ENCODE measurements at regions not wholly inside any gene's neighbourhood (a gene's known extent, or its start where the extent isn't known, plus 50 kb on each side); places are given as distances from the start of the nearest gene placed in this dataset.

- H3K4me3 ChIP-seq (ENCODE audit: low read depth, low read length) = no peak overlapping the region
These were observed 53.8 kb upstream of the HGFAC start for GRCh38 chr4:3387943-3388361.

GRCh38 chr4:3388471-3389232 lies 53.1 kb upstream of the HGFAC start:
- no peak for DNase-seq
- Histone ChIP-seq H3K36me3 (ENCODE audit: control insufficient read depth, insufficient read depth, low read length) (no peaks in the 10 kb centered on the region), H3K4me1 (no peaks in the 10 kb centered on the region), H3K9me3 (no peaks in the 10 kb centered on the region), H3K4me3 (ENCODE audit: low read depth, low read length) (no peak overlapping the region), H3K27me3 (replicated peaks; ENCODE audit: control insufficient read depth, insufficient read depth, low read length) (no peaks in the 10 kb centered on the region)
- peaks cover 5% of the 10 kb centered on the region for H3K4me1 Mint-ChIP-seq (ENCODE audit: low read depth, unreplicated experiment)
- intact Hi-C loops (cut with micrococcal nuclease; ENCODE audit: unreplicated experiment) = no loop called here
- no peaks in the 10 kb centered on the region for H3K27me3 Mint-ChIP-seq (ENCODE audit: insufficient read depth, unreplicated experiment)
- H3K27ac Mint-ChIP-seq (ENCODE audit: unreplicated experiment) = no peak overlapping the region
- TF ChIP-seq CTCF (IDR thresholded peaks at IDR 0.05; ENCODE audit: insufficient read depth in 1 of 2, low read depth in 1 of 2, low read length in 1 of 2, severe bottlenecking in 1 of 2, unreplicated experiment in 1 of 2) = no peak
- H3K9me3 Mint-ChIP-seq (ENCODE audit: unreplicated experiment) = no peaks in the 10 kb centered on the region
- POLR2A ChIA-PET = no interaction called here
- no peaks in the 10 kb centered on the region for H3K36me3 Mint-ChIP-seq (ENCODE audit: insufficient read depth, unreplicated experiment)
- H3K4me3 Mint-ChIP-seq (ENCODE audit: unreplicated experiment) = no peak overlapping the region
- BruUV-seq (replicated peaks) = no TSS peak
- CTCF ChIA-PET = no interaction called here

More at GRCh38 chr4:3387943-3388361, 53.8 kb upstream of the HGFAC start:
- ChIA-PET CTCF (no interaction called here), POLR2A (no interaction called here)
- no TSS peak for BruUV-seq (replicated peaks)
- H3K4me3 Mint-ChIP-seq (ENCODE audit: unreplicated experiment) = no peak overlapping the region
- intact Hi-C loops (cut with micrococcal nuclease; ENCODE audit: unreplicated experiment) = no loop called here
- TF ChIP-seq CTCF (IDR thresholded peaks at IDR 0.05; ENCODE audit: insufficient read depth in 1 of 2, low read depth in 1 of 2, low read length in 1 of 2, severe bottlenecking in 1 of 2, unreplicated experiment in 1 of 2) = no peak
- Histone ChIP-seq H3K4me1 (no peaks in the 10 kb centered on the region), H3K27me3 (replicated peaks; ENCODE audit: control insufficient read depth, insufficient read depth, low read length) (no peaks in the 10 kb centered on the region), H3K36me3 (ENCODE audit: control insufficient read depth, insufficient read depth, low read length) (no peaks in the 10 kb centered on the region), H3K9me3 (no peaks in the 10 kb centered on the region)
- H3K9me3 Mint-ChIP-seq (ENCODE audit: unreplicated experiment) = no peaks in the 10 kb centered on the region
- H3K36me3 Mint-ChIP-seq (ENCODE audit: insufficient read depth, unreplicated experiment) = no peaks in the 10 kb centered on the region
- DNase-seq = no peak
- H3K27me3 Mint-ChIP-seq (ENCODE audit: insufficient read depth, unreplicated experiment) = no peaks in the 10 kb centered on the region
- peaks cover 5% of the 10 kb centered on the region for H3K4me1 Mint-ChIP-seq (ENCODE audit: low read depth, unreplicated experiment)
- H3K27ac Mint-ChIP-seq (ENCODE audit: unreplicated experiment) = no peak overlapping the region

- H3K36me3 Mint-ChIP-seq (ENCODE audit: insufficient read depth, unreplicated experiment) = no peaks in the 10 kb centered on the region
- H3K4me3 ChIP-seq (ENCODE audit: low read depth, low read length) = no peak overlapping the region
- H3K36me3 ChIP-seq (ENCODE audit: control insufficient read depth, insufficient read depth, low read length) = no peaks in the 10 kb centered on the region
- no TSS peak for BruUV-seq (replicated peaks)
- no peaks in the 10 kb centered on the region for H3K27me3 ChIP-seq (replicated peaks; ENCODE audit: control insufficient read depth, insufficient read depth, low read length)
- H3K4me1 ChIP-seq = no peaks in the 10 kb centered on the region
- peaks cover 5% of the 10 kb centered on the region for H3K4me1 Mint-ChIP-seq (ENCODE audit: low read depth, unreplicated experiment)
- no peak for DNase-seq
- no peak overlapping the region for H3K4me3 Mint-ChIP-seq (ENCODE audit: unreplicated experiment)
- CTCF ChIA-PET = no interaction called here
- intact Hi-C loops (cut with micrococcal nuclease; ENCODE audit: unreplicated experiment) = no loop called here
- no peaks in the 10 kb centered on the region for H3K9me3 Mint-ChIP-seq (ENCODE audit: unreplicated experiment)
- POLR2A ChIA-PET = interaction anchor here (0.6 kb wide), 1 partner anchor 331 kb away, joined by 3 read pairs; no protein-coding TSS in a partner anchor
- H3K9me3 ChIP-seq = no peaks in the 10 kb centered on the region
- no peak for TF ChIP-seq CTCF (IDR thresholded peaks at IDR 0.05; ENCODE audit: insufficient read depth in 1 of 2, low read depth in 1 of 2, low read length in 1 of 2, severe bottlenecking in 1 of 2, unreplicated experiment in 1 of 2)
- no peak overlapping the region for H3K27ac Mint-ChIP-seq (ENCODE audit: unreplicated experiment)
- H3K27me3 Mint-ChIP-seq (ENCODE audit: insufficient read depth, unreplicated experiment) = no peaks in the 10 kb centered on the region
These were observed 52.2 kb upstream of the HGFAC start for GRCh38 chr4:3389233-3390215.
